ENCODE measurements at regions not wholly inside any gene's neighbourhood (a gene's known extent, or its start where the extent isn't known, plus 50 kb on each side); places are given as distances from the start of the nearest gene placed in this dataset.

- intact Hi-C loops (cut with DNase I), result no loop called here
- Histone ChIP-seq H3K27me3 (no peaks in the 10 kb centered on the region), H3K4me3 (no peak overlapping the region), H3K27ac (no peak overlapping the region), H3K36me3 (no peaks in the 10 kb centered on the region), H3K4me1 (peaks cover 7% of the 10 kb centered on the region), H3K9me3 (no peaks in the 10 kb centered on the region)
- TF ChIP-seq CTCF (IDR thresholded peaks at IDR 0.05), result no peak
- TF ChIP-seq POLR2AphosphoS5 (IDR thresholded peaks at IDR 0.05; ENCODE audit: insufficient read depth in 1 of 2, low read depth in 1 of 2), result no peak
- no peak for DNase-seq (ENCODE audit: extremely low spot score in 2 of 2)
These were observed 107.9 kb upstream of the SPACA1 start for GRCh38 chr6:87939776-87940175.

GRCh38 chr6:87938287-87938686 is 109.4 kb upstream of the SPACA1 start:
- TF ChIP-seq CTCF (IDR thresholded peaks at IDR 0.05) (no peak), POLR2A (IDR thresholded peaks at IDR 0.05) (no peak), POLR2AphosphoS5 (IDR thresholded peaks at IDR 0.05; ENCODE audit: insufficient read depth in 1 of 2, low read depth in 1 of 2) (no peak)
- intact Hi-C loops (cut with DNase I), result no loop called here
- H3K4me1 ChIP-seq, result no peaks in the 10 kb centered on the region
- H3K4me3 ChIP-seq, result no peak overlapping the region
- H3K27me3 ChIP-seq, result no peaks in the 10 kb centered on the region
- H3K9me3 ChIP-seq, result no peaks in the 10 kb centered on the region
- no peaks in the 10 kb centered on the region for H3K36me3 ChIP-seq
- DNase-seq (ENCODE audit: extremely low spot score in 2 of 2), result no peak
- no peak overlapping the region for H3K27ac ChIP-seq

GRCh38 chr6:87936065-87936464 is 111.6 kb upstream of the SPACA1 start:
- H3K4me3 ChIP-seq, result no peak overlapping the region
- DNase-seq (ENCODE audit: extremely low spot score in 2 of 2), result no peak
- intact Hi-C loops (cut with DNase I), result no loop called here
- no peaks in the 10 kb centered on the region for H3K4me1 ChIP-seq
- H3K27ac ChIP-seq, result no peak overlapping the region
- no peaks in the 10 kb centered on the region for H3K36me3 ChIP-seq
- no peaks in the 10 kb centered on the region for H3K27me3 ChIP-seq
- no peaks in the 10 kb centered on the region for H3K9me3 ChIP-seq
- no peak for TF ChIP-seq POLR2AphosphoS5 (IDR thresholded peaks at IDR 0.05; ENCODE audit: insufficient read depth in 1 of 2, low read depth in 1 of 2)
- TF ChIP-seq CTCF (IDR thresholded peaks at IDR 0.05), result no peak
- TF ChIP-seq POLR2A (IDR thresholded peaks at IDR 0.05), result no peak

- no peaks in the 10 kb centered on the region for H3K4me1 ChIP-seq
- no peaks in the 10 kb centered on the region for H3K9me3 ChIP-seq
- intact Hi-C loops (cut with DNase I), result no loop called here
- no peak for TF ChIP-seq CTCF (IDR thresholded peaks at IDR 0.05)
- no peak for TF ChIP-seq POLR2A (IDR thresholded peaks at IDR 0.05)
- no peak for TF ChIP-seq POLR2AphosphoS5 (IDR thresholded peaks at IDR 0.05; ENCODE audit: insufficient read depth in 1 of 2, low read depth in 1 of 2)
- H3K27me3 ChIP-seq, result no peaks in the 10 kb centered on the region
- no peak overlapping the region for H3K27ac ChIP-seq
- DNase-seq (ENCODE audit: extremely low spot score in 2 of 2), result no peak
- no peaks in the 10 kb centered on the region for H3K36me3 ChIP-seq
- H3K4me3 ChIP-seq, result no peak overlapping the region
These were observed 112.4 kb upstream of the SPACA1 start for GRCh38 chr6:87935196-87935595.

DNA sequence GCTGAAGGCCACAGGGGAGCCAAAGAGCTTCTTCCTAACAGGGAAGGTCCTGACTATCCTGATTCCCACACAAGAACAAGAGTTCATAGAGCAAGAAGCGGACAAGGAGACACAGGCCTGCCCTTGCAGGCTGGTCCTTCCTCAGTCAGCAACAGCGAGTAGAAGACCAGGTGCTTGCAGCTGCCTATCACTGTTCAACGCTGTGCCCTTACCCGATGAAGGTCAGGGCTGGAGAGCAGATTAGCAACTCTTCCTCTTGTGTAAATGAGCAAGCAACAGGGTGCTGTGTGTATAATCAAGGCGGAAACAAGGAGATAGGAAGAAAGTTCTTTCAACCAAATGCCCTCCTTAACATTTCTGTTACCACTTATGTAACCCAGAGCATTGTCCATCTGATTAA is 115.3 kb upstream of the SPACA1 start:
- no peak for DNase-seq (ENCODE audit: extremely low spot score in 2 of 2)
- H3K36me3 ChIP-seq, result no peaks in the 10 kb centered on the region
- H3K4me3 ChIP-seq, result no peak overlapping the region
- TF ChIP-seq POLR2AphosphoS5 (IDR thresholded peaks at IDR 0.05; ENCODE audit: insufficient read depth in 1 of 2, low read depth in 1 of 2) (no peak), CTCF (IDR thresholded peaks at IDR 0.05) (no peak), POLR2A (IDR thresholded peaks at IDR 0.05) (no peak)
- H3K27ac ChIP-seq, result no peak overlapping the region
- no peaks in the 10 kb centered on the region for H3K27me3 ChIP-seq
- intact Hi-C loops (cut with DNase I), result no loop called here
- H3K4me1 ChIP-seq, result no peaks in the 10 kb centered on the region
- H3K9me3 ChIP-seq, result no peaks in the 10 kb centered on the region
